Neutrophil (primary cell): ENCODE measurements at regions not wholly inside any gene's neighbourhood (a gene's known extent, or its start where the extent isn't known, plus 50 kb on each side); places are given as distances from the start of the nearest gene placed in this dataset.

Experiments
- H3K27ac ChIP-seq: fragments of 200-600 bp; sonication (generic); 2 replicates; pipeline ENCODE4 v1.5.1; 2016; ENCODE audit warnings: mild to moderate bottlenecking, moderate library complexity
- H3K27me3 ChIP-seq: fragments of 200-600 bp; sonication (generic); 2 replicates; pipeline ENCODE4 v1.6.0; 2016; ENCODE audit warnings: mild to moderate bottlenecking
- H3K36me3 ChIP-seq: fragments of 200-600 bp; sonication (generic); 2 replicates; pipeline ENCODE4 v1.5.1; 2017
- H3K4me1 ChIP-seq, 2 experiments: fragments of 200-600 bp in 1 of 2; sonication (generic) in 1 of 2; 1 replicate in 1 of 2; 2 replicates in 1 of 2; pipeline versions ENCODE4 v1.5.1 to v1.6.1; 2013 to 2016; ENCODE audit warnings: low read depth in 1 of 2, low read length in 1 of 2, mild to moderate bottlenecking in 1 of 2, moderate library complexity in 1 of 2; ENCODE audit not compliant: control insufficient read depth in 1 of 2, insufficient read depth in 1 of 2
- H3K4me3 ChIP-seq, 2 experiments: fragments of 200-600 bp in 1 of 2; sonication (generic) in 1 of 2; 1 replicate in 1 of 2; 2 replicates in 1 of 2; pipeline ENCODE4 v1.5.1; 2013 to 2016; ENCODE audit warnings: low read depth in 1 of 2, low read length in 1 of 2, mild to moderate bottlenecking in 1 of 2, moderate library complexity in 1 of 2
- H3K9me3 ChIP-seq: fragments of 200-600 bp; sonication (generic); 2 replicates; pipeline ENCODE4 v1.5.1; 2016
- TF ChIP-seq, protein P1 (sequence below): fragments of 200-600 bp; sonication (generic); IDR thresholded peaks from 2 replicates; pipeline ENCODE4 v1.5.1; 2016; ENCODE audit warnings: antibody characterized with exemption

DNA sequence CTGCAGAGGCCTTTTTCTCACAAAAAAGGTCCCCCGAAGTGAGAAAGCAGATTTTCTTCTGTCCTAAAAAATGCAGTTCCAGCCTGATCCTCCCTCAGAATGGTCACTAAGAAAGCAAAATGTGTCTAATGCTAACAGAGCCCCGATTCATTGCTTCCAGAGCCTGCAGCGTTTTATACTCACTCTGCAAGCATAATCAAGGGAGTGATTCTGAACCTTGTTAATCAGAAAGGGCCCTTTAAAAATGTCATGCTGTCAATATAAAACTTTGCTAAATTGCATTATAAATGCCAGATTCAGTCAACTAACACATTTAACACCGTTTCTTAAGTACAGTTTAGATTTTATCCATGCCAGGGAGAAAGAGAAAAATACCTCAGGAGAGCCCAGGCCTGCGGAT lies 202.8 kb downstream of the CD83 start:
- Histone ChIP-seq H3K4me3 (no peak overlapping the region), H3K36me3 (no peaks in the 10 kb centered on the region), H3K9me3 (no peaks in the 10 kb centered on the region), H3K4me1 (no peaks in the 10 kb centered on the region), H3K27me3 (no peaks in the 10 kb centered on the region), H3K27ac (no peak overlapping the region)
- TF ChIP-seq, protein P1, sequence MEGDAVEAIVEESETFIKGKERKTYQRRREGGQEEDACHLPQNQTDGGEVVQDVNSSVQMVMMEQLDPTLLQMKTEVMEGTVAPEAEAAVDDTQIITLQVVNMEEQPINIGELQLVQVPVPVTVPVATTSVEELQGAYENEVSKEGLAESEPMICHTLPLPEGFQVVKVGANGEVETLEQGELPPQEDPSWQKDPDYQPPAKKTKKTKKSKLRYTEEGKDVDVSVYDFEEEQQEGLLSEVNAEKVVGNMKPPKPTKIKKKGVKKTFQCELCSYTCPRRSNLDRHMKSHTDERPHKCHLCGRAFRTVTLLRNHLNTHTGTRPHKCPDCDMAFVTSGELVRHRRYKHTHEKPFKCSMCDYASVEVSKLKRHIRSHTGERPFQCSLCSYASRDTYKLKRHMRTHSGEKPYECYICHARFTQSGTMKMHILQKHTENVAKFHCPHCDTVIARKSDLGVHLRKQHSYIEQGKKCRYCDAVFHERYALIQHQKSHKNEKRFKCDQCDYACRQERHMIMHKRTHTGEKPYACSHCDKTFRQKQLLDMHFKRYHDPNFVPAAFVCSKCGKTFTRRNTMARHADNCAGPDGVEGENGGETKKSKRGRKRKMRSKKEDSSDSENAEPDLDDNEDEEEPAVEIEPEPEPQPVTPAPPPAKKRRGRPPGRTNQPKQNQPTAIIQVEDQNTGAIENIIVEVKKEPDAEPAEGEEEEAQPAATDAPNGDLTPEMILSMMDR = no peak

DNA sequence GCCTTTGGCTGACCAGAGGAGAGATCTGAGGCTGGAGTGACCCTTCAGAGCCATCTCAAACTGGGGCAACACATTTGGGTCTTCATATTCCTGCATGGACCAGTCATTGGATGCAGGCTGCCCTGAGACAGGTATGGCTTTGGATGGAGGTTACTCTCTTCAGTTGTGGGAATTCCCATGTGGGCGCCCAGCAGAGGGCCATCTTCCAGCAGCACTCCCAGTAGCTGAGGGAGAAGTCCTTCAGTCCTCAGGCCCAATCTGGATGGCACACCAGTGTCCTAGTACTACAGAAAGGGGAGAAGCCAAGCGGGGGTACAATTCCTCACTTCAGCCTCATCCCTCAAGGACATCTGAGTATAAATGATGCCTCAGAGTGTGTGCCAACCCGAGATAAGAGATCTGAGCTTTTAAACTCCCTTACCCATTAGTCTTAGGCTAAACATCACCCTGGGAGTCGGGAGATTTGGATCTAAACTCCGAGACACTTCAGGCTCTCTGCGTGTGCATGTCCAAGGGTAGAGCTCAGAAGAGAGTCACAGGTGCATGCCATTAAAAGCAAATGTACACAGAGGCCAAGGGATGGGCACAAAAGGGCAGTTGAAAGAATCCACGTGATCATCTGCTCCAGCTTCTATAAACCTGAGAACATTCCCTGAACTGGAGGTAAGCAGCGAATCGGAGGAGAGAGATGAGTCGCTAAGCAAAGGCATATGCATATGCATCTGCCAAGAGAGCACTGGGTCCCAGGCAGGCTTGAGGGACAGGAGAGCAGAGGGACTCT lies 204.6 kb downstream of the CD83 start:
- Histone ChIP-seq H3K4me1 (no peaks in the 10 kb centered on the region), H3K27ac (no peak overlapping the region), H3K9me3 (no peaks in the 10 kb centered on the region), H3K4me3 (no peak overlapping the region), H3K27me3 (no peaks in the 10 kb centered on the region), H3K36me3 (no peaks in the 10 kb centered on the region)
- TF ChIP-seq, protein P1 = no peak

DNA sequence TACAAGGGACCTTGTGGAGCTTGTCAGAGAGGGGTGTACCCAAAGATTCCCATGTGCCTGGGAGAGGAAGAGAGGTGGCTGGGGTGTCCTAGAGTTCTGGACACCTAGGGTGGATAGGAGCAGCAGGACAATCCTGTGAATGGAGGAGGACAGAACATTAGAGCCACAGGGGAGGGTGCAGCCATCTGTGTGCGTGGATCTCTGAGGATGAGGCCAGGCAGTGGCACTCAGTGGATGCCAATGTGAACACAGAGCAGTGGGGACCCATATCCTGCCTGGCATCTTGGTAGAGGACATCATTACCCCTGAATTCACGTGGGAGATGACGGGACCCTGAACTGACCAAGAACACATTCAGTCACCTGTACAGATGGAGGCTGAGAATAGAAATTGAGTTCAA lies 205.3 kb downstream of the CD83 start:
- Histone ChIP-seq H3K36me3 (no peaks in the 10 kb centered on the region), H3K27me3 (no peaks in the 10 kb centered on the region), H3K4me1 (no peaks in the 10 kb centered on the region), H3K4me3 (no peak overlapping the region), H3K9me3 (no peaks in the 10 kb centered on the region), H3K27ac (no peak overlapping the region)
- TF ChIP-seq, protein P1 = no peak

DNA sequence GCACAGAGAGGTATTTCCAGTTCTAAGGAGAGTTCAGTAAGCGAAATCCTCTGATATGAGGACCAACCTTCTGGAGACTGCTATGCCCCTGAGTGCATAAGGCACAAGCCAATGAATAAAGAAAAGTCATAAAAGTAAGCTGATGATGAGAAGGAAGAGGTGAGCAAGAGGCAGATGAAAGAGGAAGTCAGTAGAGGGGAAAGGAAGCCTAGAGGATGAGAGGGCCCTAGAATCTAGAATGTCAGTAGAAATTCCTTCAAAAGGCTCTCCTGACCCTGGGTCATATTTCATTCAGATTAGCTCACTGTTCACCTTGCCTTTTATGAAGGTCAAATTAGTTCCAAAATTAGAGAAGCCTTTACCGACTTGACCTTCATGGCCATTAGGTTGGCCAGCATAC lies 209.2 kb downstream of the CD83 start:
- no peaks in the 10 kb centered on the region for H3K36me3 ChIP-seq
- TF ChIP-seq, protein P1 = no peak
- no peak overlapping the region for H3K4me3 ChIP-seq
- no peaks in the 10 kb centered on the region for H3K9me3 ChIP-seq
- H3K27me3 ChIP-seq = no peaks in the 10 kb centered on the region
- no peak overlapping the region for H3K27ac ChIP-seq
- H3K4me1 ChIP-seq = peaks cover 0 to 5% of the 10 kb centered on the region in 2 experiments

DNA sequence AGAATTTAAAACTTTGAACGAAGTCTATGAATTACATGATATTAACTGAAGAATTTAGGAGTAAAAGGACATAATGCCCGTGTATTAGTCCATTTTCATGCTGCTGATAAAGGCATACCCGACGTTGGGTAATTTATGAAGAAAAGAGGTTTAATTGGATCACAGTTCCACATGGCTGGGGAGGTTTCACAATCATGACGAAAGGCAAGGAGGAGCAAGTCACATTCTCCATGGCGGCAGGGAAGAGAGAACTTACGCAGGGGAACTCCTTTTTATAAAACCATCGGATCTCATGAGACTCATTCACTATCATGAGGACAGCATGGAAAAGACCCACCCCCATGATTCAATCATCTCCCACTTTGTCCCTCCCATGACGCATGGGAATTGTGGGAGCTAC lies 210.6 kb downstream of the CD83 start:
- H3K9me3 ChIP-seq = no peaks in the 10 kb centered on the region
- H3K4me3 ChIP-seq = no peak overlapping the region
- H3K27ac ChIP-seq = no peak overlapping the region
- no peaks in the 10 kb centered on the region for H3K27me3 ChIP-seq
- no peaks in the 10 kb centered on the region for H3K36me3 ChIP-seq
- TF ChIP-seq, protein P1 = no peak
- H3K4me1 ChIP-seq = peaks cover 0 to 5% of the 10 kb centered on the region in 2 experiments
